GM12878 (cell line): ENCODE measurements at regions not wholly inside any gene's neighbourhood (a gene's known extent, or its start where the extent isn't known, plus 50 kb on each side); places are given as distances from the start of the nearest gene placed in this dataset.

Source experiments
- ATAC-seq: fragments of 200-7000 bp; cut with Tn5 transposase; 3 replicates; pipeline ENCODE4 v1.9.1; 2020; ENCODE audit warnings: mild to moderate bottlenecking, moderate library complexity
- BruUV-seq: library from RNA; stranded (reverse); fragments of 400-500 nt; replicated peaks from 2 replicates; lab custom pipeline; 2021; lab: Mats Ljungman, UMichigan
- CTCF ChIA-PET: fragments of 300-600 bp; sonication (Branson Sonifier 250); formaldehyde crosslinking; extraction: SDS; loops from one replicate; lab custom pipeline; 2021; ENCODE audit warnings: inconsistent platforms; lab: Yijun Ruan, JAX
- POLR2A ChIA-PET: fragments of 350-600 bp; formaldehyde crosslinking; extraction: SDS; loops from one replicate; lab custom pipeline; 2021; ENCODE audit warnings: inconsistent platforms; lab: Charles Lee
- RAD21 ChIA-PET: fragments of 300-600 bp; sonication (Branson Sonifier 250); formaldehyde crosslinking; loops from one replicate; lab custom pipeline; 2023; ENCODE audit warnings: antibody characterized with exemption; ENCODE audit not compliant: unreplicated experiment; lab: Charles Lee
- SMC1A ChIA-PET: fragments of 300-600 bp; sonication (Branson Sonifier 250); formaldehyde crosslinking; loops from one replicate; lab custom pipeline; 2023; ENCODE audit not compliant: unreplicated experiment, uncharacterized antibody; lab: Charles Lee
- DNase-seq: peaks from one replicate; pipeline ENCODE4 v3.0.0-alpha.2; 2011; ENCODE audit warnings: low read depth, low spot score
- FAIRE-seq: peaks from 3 replicates; lab custom pipeline; 2011; peaks lifted over from hg19 to GRCh38; lab: Jason Lieb, UNC
- H2AFZ ChIP-seq: 2 replicates; pipeline ENCODE4 v1.6.0; 2011; ENCODE audit warnings: low read depth, low read length, control low read depth; ENCODE audit not compliant: control insufficient read depth
- H3K27ac ChIP-seq: 2 replicates; pipeline ENCODE4 v1.5.1; 2011; ENCODE audit warnings: control low read depth; ENCODE audit not compliant: control insufficient read depth, insufficient read depth
- H3K27me3 ChIP-seq, 2 experiments: replicated peaks in 1 of 2; 2 replicates each; pipeline versions ENCODE4 v1.6.0 to v1.6.1; 2011; ENCODE audit warnings: low read length in 1 of 2; ENCODE audit not compliant: control insufficient read depth in 2 of 2, insufficient read depth in 2 of 2
- H3K36me3 ChIP-seq, 2 experiments: 2 replicates each; pipeline ENCODE4 v1.5.1; 2011; ENCODE audit warnings: low read length in 1 of 2; ENCODE audit not compliant: control insufficient read depth in 2 of 2, insufficient read depth in 2 of 2
- H3K4me1 ChIP-seq: 2 replicates; pipeline ENCODE4 v1.6.1; 2011; ENCODE audit warnings: mild to moderate bottlenecking, low read length, moderate library complexity, mixed read lengths; ENCODE audit not compliant: control insufficient read depth, insufficient read depth
- H3K4me2 ChIP-seq: 2 replicates; pipeline ENCODE4 v1.6.0; 2011; ENCODE audit warnings: control low read depth; ENCODE audit not compliant: control insufficient read depth, insufficient read depth
- H3K4me3 ChIP-seq: fragments of 200-600 bp; sonication (generic); 2 replicates; pipeline ENCODE4 v1.5.1; 2016
- H3K79me2 ChIP-seq: 2 replicates; pipeline ENCODE4 v1.6.0; 2011; ENCODE audit warnings: low read length; ENCODE audit not compliant: control insufficient read depth, insufficient read depth
- H3K9ac ChIP-seq: 2 replicates; pipeline ENCODE4 v1.8.0; 2011; ENCODE audit warnings: low read length, control low read depth, mixed read lengths; ENCODE audit not compliant: control insufficient read depth, insufficient read depth
- H3K9me3 ChIP-seq: replicated peaks from 3 replicates; pipeline ENCODE4 v1.5.1; 2011; ENCODE audit warnings: mild to moderate bottlenecking, low read length; ENCODE audit not compliant: control insufficient read depth, insufficient read depth
- H4K20me1 ChIP-seq: 2 replicates; pipeline ENCODE4 v1.6.0; 2011; ENCODE audit not compliant: control insufficient read depth, insufficient read depth
- FOXK2 ChIP-seq: fragments of 450-650 bp; IDR thresholded peaks from 2 replicates; pipeline ENCODE4 v1.6.1; 2017; ENCODE audit warnings: mild to moderate bottlenecking, moderate library complexity
- HDAC2 ChIP-seq: fragments of 200-600 bp; sonication (generic); IDR thresholded peaks from 2 replicates; pipeline ENCODE4 v1.6.1; 2017
- MYB ChIP-seq: fragments of 150-350 bp; IDR thresholded peaks from 2 replicates; pipeline ENCODE4 v1.6.1; 2014; ENCODE audit warnings: mild to moderate bottlenecking, low read depth, low read length, borderline replicate concordance
- POLR2AphosphoS2 ChIP-seq: IDR thresholded peaks from 2 replicates; pipeline ENCODE4 v1.6.1; 2011; ENCODE audit warnings: low read depth, mild to moderate bottlenecking, low read length, improper control_type of control experiment, moderate library complexity
- WGBS: methylation state at CpG from one replicate; pipeline ENCODE4 v1.1.6; 2016; ENCODE audit warnings: low lambda C conversion rate; ENCODE audit not compliant: insufficient replicate concordance, insufficient coverage; ENCODE audit errors: missing lambda C conversion rate; 5-methylcytosine and 5-hydroxymethylcytosine counted together
- in situ Hi-C: fragments of 300-500 bp; cut with MboI; formaldehyde crosslinking; loops from 9 replicates; pipeline ENCODE4 v1.14.3; 2018; ENCODE audit warnings: mixed read lengths
- intact Hi-C: fragments of 100-400 bp; cut with micrococcal nuclease; formaldehyde crosslinking; loops from one replicate; pipeline ENCODE4 v1.14.2; 2022; ENCODE audit not compliant: unreplicated experiment
- TF ChIP-seq, protein P1 (sequence below): fragments of 450-650 bp; IDR thresholded peaks from 2 replicates; pipeline ENCODE4 v1.6.1; 2017; ENCODE audit warnings: mild to moderate bottlenecking, moderate library complexity
- TF ChIP-seq, protein P2 (sequence below): fragments of 450-650 bp; IDR thresholded peaks from 2 replicates; pipeline ENCODE4 v1.6.1; 2018; ENCODE audit warnings: borderline replicate concordance, mild to moderate bottlenecking; ENCODE audit not compliant: partially characterized antibody

DNA sequence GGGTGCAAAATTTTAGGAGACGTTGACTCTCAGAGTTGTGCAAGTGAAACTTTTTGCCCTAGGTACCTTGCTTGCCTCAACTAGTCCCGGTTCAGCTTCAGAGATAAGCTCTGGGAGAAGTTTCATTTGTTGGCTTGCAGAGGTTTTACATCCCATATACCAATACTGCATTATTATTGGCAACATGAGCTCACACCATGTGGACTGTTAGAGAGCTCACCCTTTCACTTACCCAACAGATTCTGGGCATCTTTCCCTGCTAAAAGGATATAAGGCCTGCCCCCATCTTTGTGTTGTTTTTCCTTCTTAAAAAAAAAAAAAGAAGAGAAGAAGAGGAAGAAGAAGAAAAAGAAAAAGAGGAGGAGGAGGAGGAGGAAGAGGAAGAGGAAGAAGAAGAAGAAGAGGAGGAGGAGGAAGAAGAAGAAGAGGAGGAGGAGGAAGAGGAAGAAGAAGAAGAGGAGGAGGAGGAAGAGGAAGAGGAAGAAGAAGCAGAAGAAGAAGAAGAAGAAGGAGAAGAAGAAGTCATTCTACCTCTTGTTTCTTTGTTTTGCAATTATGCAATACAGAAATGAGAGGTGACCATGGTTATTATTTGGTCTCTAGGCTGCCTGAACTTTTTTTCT lies 292.6 kb upstream of the IRX3 start:
- no TSS peak for BruUV-seq
- no peaks in the 10 kb centered on the region for H3K36me3 ChIP-seq
- H3K4me2 ChIP-seq = no peak overlapping the region
- intact Hi-C loops = no loop called here
- ATAC-seq (no peak), FAIRE-seq (no peak), DNase-seq (no peak)
- ChIA-PET POLR2A (no interaction called here), RAD21 (no interaction called here), SMC1A (no interaction called here), CTCF (interaction anchor here (0.6 kb wide), 1 partner anchor 196 kb away, joined by 3 read pairs; no protein-coding TSS in a partner anchor)
- H2AFZ ChIP-seq = no peak overlapping the region
- no peaks in the 10 kb centered on the region for H3K9me3 ChIP-seq
- H3K4me3 ChIP-seq = no peak overlapping the region
- WGBS = 11% methylated on average over 2 of the region's 2 CpGs
- H4K20me1 ChIP-seq = no peaks in the 10 kb centered on the region
- TF ChIP-seq, protein P1, sequence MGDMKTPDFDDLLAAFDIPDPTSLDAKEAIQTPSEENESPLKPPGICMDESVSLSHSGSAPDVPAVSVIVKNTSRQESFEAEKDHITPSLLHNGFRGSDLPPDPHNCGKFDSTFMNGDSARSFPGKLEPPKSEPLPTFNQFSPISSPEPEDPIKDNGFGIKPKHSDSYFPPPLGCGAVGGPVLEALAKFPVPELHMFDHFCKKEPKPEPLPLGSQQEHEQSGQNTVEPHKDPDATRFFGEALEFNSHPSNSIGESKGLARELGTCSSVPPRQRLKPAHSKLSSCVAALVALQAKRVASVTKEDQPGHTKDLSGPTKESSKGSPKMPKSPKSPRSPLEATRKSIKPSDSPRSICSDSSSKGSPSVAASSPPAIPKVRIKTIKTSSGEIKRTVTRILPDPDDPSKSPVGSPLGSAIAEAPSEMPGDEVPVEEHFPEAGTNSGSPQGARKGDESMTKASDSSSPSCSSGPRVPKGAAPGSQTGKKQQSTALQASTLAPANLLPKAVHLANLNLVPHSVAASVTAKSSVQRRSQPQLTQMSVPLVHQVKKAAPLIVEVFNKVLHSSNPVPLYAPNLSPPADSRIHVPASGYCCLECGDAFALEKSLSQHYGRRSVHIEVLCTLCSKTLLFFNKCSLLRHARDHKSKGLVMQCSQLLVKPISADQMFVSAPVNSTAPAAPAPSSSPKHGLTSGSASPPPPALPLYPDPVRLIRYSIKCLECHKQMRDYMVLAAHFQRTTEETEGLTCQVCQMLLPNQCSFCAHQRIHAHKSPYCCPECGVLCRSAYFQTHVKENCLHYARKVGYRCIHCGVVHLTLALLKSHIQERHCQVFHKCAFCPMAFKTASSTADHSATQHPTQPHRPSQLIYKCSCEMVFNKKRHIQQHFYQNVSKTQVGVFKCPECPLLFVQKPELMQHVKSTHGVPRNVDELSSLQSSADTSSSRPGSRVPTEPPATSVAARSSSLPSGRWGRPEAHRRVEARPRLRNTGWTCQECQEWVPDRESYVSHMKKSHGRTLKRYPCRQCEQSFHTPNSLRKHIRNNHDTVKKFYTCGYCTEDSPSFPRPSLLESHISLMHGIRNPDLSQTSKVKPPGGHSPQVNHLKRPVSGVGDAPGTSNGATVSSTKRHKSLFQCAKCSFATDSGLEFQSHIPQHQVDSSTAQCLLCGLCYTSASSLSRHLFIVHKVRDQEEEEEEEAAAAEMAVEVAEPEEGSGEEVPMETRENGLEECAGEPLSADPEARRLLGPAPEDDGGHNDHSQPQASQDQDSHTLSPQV = no peak
- TF ChIP-seq HDAC2 = no peak
- H3K79me2 ChIP-seq = no peaks in the 10 kb centered on the region
- in situ Hi-C loops = no loop called here
- no peaks in the 10 kb centered on the region for H3K4me1 ChIP-seq
- no peak overlapping the region for H3K27ac ChIP-seq
- no peak overlapping the region for H3K9ac ChIP-seq
- no peaks in the 10 kb centered on the region for H3K27me3 ChIP-seq

DNA sequence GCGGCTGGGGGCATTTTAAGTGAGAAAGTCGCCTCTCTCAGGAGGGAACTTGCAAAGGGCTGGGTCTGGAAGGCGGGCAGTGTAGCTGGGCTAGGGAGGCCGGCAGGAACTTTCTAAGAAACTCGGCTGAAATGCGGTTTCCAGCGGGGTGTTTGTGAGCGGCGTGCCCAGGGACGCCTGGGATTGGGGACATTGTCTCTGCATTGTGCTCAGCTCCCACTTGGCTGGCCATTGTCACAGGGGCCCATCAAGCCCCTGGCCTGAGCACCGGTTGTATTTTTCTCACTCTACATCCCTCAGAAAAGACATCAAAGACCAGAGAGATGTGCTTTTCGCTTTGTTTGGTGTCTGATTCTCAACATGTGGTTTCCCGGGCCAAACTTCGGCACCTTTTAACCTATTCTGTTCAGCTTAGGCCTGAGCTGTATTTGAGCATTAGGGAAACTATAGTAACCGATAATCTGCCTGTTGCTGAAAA lies 291.1 kb upstream of the IRX3 start:
- Histone ChIP-seq H3K9me3 (no peaks in the 10 kb centered on the region), H3K4me3 (no peak overlapping the region), H3K4me1 (no peaks in the 10 kb centered on the region), H2AFZ (no peak overlapping the region), H3K27me3 (no peaks in the 10 kb centered on the region), H3K27ac (no peak overlapping the region), H3K79me2 (no peaks in the 10 kb centered on the region), H3K36me3 (no peaks in the 10 kb centered on the region), H3K4me2 (no peak overlapping the region), H4K20me1 (no peaks in the 10 kb centered on the region), H3K9ac (no peak overlapping the region)
- in situ Hi-C loops (no loop called here), intact Hi-C loops (no loop called here)
- ATAC-seq (no peak), DNase-seq (no peak), FAIRE-seq (no peak)
- CTCF ChIA-PET = no interaction called here
- SMC1A ChIA-PET = no interaction called here
- RAD21 ChIA-PET = no interaction called here
- WGBS = 35% methylated on average over 15 of the region's 15 CpGs
- BruUV-seq = no TSS peak
- POLR2A ChIA-PET = no interaction called here
- no peak for TF ChIP-seq FOXK2
- TF ChIP-seq, protein P2, sequence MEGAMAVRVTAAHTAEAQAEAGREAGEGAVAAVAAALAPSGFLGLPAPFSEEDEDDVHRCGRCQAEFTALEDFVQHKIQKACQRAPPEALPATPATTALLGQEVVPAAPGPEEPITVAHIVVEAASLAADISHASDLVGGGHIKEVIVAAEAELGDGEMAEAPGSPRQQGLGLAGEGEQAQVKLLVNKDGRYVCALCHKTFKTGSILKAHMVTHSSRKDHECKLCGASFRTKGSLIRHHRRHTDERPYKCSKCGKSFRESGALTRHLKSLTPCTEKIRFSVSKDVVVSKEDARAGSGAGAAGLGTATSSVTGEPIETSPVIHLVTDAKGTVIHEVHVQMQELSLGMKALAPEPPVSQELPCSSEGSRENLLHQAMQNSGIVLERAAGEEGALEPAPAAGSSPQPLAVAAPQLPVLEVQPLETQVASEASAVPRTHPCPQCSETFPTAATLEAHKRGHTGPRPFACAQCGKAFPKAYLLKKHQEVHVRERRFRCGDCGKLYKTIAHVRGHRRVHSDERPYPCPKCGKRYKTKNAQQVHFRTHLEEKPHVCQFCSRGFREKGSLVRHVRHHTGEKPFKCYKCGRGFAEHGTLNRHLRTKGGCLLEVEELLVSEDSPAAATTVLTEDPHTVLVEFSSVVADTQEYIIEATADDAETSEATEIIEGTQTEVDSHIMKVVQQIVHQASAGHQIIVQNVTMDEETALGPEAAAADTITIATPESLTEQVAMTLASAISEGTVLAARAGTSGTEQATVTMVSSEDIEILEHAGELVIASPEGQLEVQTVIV = no peak
- TF ChIP-seq MYB = no peak
- TF ChIP-seq POLR2AphosphoS2 = no peak
